ENCODE measurements at regions not wholly inside any gene's neighbourhood (a gene's known extent, or its start where the extent isn't known, plus 50 kb on each side); places are given as distances from the start of the nearest gene placed in this dataset.

DNA sequence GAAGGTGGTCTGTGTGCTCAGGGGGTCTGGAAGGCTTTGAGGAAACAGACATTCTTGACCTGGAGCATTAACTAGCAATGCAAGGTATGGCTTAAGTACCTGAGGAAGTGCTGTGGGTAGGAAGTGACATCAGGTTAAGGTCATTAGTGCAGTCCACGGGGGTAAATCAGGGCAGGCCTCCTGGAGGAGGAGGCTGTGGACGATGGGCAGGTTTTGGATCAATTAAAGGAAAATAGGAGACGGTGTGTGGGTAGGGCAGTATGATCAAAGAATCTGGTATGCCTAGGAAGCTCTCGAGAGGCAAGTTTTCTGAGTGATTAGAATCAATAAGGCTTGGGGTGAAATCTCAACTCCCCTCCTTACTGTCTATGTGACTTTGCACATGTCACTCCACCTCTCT lies 295.3 kb downstream of the AACS start:
- no peak for DNase-seq (ENCODE audit: low read depth)

- DNase-seq (ENCODE audit: low read depth): no peak
Measured at GRCh38 chr12:125371033-125371432, 305.8 kb downstream of the AACS start.

DNA sequence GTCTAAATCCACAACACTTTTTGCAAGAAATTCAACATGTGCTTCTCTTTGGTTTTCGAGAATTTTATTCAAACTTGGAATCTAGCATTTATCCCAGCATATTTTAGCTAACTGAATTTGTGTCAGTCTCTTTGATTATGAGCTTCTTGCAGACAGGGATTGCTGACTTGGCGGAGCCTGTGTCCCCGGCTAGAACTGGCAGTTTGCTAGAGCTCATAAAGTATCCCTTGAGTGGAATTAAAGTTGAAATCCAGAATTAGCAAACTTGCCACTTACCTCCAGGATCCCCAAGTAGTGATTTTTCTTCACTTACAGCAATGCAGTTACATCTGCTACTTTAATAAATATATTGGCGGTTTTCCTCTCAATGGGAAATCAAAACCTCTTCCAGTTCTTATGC lies 306.9 kb downstream of the AACS start:
- DNase-seq (ENCODE audit: low read depth): no peak

DNA sequence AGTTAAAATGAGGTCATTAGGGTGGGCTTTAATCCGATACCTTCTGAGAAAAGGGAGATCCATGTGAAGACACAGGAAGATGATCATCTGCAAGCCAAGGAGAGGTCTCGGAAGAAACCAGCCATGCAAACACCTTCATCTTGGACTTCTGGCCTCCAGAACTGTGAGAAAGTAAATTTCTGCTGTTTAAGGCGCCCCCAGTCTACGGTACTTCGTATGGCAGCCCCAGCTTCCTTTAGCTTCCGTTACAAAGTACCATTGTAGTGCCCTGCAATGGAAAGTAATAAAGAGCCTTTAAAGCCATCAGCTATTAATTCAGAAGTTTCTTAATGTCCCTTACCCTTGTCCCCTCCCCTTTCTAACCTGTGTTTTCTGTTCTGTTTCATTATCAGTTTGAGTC lies 308.1 kb downstream of the AACS start:
- DNase-seq (ENCODE audit: low read depth): no peak

DNA sequence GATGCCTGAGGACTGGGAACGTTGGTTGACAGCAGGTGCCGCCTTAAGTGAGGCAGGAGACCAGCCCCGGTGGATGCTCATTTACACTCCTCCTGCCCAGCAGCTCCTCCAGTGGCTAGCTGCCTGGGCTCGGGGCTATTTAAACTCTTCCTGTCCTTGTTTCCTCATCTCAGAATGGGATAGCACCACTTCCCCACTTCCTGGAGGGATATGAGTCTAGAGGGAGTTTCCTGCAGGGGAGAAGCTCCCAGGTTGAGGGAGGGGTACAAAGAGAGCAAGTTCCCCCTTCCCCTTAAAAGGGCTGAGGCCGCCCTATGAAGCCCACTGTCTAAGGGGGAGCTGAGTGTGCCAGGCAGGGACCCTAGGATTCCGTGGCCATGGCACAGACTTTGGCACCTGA lies 311.2 kb downstream of the AACS start:
- no peak for DNase-seq (ENCODE audit: low read depth)

- no peak for DNase-seq (ENCODE audit: low read depth)
Measured at GRCh38 chr12:125377093-125377492, 311.9 kb downstream of the AACS start.

DNA sequence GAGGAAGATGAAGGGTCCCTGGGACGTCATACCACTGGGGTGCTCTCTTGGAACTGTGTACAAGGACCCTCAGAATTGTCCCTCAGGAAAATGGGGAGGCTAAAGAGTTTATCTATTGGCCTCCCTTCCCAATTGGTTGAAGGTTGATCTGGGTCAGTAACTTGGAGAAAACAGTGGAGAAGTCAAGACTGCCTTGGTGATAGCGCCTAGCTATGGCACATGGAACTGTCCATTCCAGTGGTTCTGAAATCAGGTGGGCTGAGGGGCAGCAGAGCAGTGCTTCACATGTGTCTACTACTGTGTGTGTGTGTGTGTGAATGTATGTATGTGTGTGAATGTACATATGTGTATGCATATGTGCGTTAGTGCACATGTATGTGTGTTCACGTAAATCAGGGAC lies 316.1 kb downstream of the AACS start:
- no peak for DNase-seq (ENCODE audit: low read depth)

GRCh38 chr12:125382926-125383325 lies 317.7 kb downstream of the AACS start:
- no peak for DNase-seq (ENCODE audit: low read depth)

GRCh38 chr12:125386652-125387051 lies 321.4 kb downstream of the AACS start:
- DNase-seq (ENCODE audit: low read depth): no peak

DNA sequence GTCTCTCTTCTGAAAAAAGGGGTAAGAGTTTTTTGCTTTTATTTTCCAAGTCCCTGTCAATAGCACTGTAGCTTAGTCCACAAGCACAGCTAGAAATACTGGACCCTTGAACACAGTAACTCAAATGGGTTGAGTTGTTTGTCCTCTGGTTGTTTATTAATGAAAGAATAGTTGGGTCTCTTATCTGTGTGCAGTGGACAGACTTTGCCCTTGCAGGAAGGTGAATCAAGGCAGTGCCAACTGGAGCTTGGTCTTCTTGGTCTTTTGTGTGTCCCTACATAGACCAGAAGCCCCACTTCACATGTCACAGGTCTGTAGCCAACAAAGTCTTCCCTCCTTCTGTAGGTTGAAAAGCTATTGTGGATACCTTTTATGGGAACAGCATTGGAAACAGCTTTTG lies 322.0 kb downstream of the AACS start:
- no peak for DNase-seq (ENCODE audit: low read depth)

DNA sequence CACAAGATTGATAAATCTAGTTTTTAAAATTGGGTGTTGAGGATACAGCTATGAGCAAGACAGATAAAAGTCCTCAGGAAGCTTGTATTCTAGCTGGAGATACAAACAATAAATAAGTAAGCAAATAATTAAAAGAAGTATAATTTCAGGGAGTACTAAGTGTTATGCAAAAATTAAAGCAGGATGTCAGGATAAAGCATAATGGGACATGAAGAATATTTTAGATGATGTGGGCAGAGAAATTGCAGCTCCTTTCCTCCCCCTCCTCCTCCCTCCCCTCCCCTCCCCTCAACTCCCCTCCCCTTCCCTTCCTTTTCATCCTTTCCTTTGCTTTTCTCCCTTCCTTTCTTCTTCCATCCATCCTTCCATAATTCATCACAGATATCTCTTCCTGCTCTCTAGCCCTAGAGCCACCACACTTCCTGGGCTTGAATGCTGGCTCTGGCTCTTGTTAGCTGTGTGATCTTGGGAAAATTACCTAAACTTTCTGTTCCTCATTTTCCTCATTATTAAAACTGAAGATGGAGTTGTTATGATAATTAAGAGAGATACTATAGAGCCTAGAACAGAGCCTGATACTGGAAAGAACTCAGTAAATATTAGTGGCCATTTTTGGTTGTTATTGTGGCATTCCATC lies 323.9 kb downstream of the AACS start:
- no peak for DNase-seq (ENCODE audit: low read depth)

GRCh38 chr12:125393569-125393968 lies 328.3 kb downstream of the AACS start:
- DNase-seq (ENCODE audit: low read depth): no peak

- no peak for DNase-seq (ENCODE audit: low read depth)
Measured at GRCh38 chr12:125395583-125396215, 330.5 kb downstream of the AACS start.

DNA sequence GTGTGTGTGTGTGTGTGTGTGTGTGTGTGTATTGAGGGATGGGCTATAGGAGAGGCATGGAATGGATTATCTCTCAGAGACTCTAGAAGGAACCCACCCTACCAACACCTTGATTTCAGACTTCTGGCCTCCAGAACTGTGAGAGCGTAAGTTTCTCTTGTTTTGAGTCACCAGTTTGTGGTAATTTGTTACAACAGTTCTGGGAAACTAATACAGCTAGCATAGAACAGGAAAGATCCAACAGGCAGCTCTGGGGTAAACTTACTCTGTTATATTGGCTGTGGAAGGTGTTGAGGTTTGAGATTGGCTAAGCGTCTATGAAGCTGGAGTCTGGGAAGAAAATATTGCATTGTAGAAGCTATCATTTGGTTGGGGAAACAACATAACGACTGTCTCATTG lies 334.3 kb downstream of the AACS start:
- DNase-seq (ENCODE audit: low read depth): no peak

DNA sequence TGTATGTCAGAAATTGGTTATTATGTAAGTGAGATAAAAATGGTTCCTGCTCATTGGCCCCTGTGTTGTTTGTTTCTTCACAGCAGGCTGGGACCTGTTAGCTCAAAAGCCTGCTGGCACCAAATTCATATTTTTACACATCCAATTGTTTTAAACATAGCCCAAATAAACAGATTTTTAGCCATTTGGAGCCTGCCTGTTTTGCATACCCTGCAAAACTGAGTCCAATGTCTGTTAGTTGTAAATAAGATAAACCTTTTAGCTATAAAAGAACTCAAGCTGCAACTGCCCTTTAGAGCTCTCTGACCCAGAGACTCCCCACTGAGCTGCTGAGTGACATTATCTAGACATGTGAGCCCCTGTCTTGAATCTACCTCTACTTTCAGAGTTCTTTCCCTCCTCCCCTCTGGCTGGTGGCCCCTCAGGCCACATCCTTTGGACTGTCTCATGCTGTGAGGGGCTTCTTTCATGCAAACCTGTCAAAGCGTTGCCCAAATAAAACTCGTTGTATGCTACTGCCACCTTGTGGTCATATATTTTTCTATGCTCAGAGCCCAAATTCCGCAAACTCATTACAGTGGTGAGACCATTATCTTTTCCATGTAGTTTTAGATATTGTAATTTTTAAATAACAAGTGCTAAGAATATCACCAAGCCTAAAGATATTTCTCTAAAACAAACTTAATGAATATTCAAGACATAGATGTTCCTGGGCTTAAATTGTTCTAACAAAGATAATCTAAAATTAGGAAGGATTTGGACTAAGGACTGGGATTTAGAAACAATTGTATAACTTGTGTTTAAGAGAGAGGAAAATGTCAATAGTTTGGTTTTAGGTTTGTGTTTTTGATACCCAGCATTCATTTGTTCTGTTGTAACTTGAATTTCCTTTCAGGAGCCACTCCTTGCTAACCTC lies 337.9 kb downstream of the AACS start:
- DNase-seq (ENCODE audit: low read depth): peak; percentile 19

DNA sequence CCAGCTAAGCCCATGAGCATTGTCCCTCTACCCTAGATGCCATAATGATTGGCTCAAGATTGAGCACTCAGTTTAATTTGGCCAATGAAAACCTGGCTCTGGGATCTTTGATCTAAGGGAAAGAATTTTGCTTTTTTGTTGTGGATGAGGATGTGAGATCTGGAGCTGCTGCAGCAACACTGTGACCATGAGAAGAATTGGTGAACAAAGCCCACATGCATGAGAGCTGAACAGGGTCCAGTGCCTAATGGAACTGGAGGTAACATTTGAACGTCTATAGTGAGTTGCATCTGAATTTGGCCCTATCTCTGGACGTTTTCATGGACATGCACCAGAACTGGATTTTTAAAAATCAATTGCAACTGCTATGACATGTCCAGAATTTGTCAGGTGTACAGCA lies 338.6 kb downstream of the AACS start:
- DNase-seq (ENCODE audit: low read depth): no peak

GRCh38 chr12:125406131-125406530 lies 340.9 kb downstream of the AACS start:
- no peak for DNase-seq (ENCODE audit: low read depth)

GRCh38 chr12:125408718-125409117 lies 343.5 kb downstream of the AACS start:
- no peak for DNase-seq (ENCODE audit: low read depth)

GRCh38 chr12:125412506-125412905 lies 347.3 kb downstream of the AACS start:
- no peak for DNase-seq (ENCODE audit: low read depth)

GRCh38 chr12:125417446-125417845 lies 352.2 kb downstream of the AACS start:
- no peak for DNase-seq (ENCODE audit: low read depth)

DNA sequence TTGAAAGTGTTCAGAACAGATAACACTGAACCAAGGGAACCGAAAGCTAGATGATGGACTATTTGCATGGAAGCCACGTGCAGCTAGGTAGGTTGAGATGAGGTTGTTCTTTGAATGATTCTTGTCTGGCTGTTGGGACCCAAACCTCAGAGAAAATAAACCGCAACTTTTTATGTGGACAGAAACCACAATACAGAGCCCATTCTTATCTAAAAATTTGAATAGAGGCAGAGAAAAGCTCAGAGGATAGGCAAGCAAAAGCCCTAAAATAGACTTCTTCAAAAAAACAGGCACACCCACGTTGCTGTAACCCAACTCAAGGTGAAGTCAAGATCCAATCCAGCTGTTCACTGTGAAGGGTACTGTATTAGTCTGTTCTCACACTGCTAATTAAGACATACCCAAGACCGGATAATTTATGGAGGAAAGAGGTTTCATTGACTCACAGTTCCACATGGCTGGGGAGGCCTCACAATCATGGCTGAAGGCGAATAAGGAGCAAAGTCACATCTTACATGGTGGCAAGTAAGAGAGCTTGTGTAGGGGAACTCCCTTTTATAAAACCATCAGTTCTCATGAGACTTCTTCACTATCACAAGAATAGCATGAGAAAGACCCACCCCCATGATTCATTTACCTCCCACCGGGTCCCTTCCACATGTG lies 353.8 kb downstream of the AACS start:
- DNase-seq (ENCODE audit: low read depth): no peak

- no peak for DNase-seq (ENCODE audit: low read depth)
Measured at GRCh38 chr12:125424909-125425308, 359.7 kb downstream of the AACS start.

Measured in Daoy (cell line).